ENCODE measurements at regions not wholly inside any gene's neighbourhood (a gene's known extent, or its start where the extent isn't known, plus 50 kb on each side); places are given as distances from the start of the nearest gene placed in this dataset.

DNA sequence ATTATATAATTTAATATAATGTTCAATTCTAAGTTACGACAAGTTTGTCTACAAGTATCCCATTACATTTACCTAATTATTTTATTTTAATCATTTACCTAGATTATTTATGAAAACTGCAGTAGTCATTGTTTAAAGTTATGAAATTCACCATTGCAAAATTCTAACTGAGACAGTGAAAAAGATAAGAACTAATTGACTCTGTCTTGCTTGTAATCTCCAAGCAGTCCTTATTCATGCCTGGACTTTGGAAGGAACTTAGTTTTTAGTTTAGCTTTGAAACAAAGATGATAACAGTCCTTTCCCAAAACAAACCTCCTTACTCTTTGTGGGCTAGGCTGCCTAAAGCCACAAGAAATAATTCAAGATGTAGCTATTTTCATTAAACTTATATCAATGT, 165.0 kb downstream of the SUCNR1 start:
- TF ChIP-seq, protein P1, sequence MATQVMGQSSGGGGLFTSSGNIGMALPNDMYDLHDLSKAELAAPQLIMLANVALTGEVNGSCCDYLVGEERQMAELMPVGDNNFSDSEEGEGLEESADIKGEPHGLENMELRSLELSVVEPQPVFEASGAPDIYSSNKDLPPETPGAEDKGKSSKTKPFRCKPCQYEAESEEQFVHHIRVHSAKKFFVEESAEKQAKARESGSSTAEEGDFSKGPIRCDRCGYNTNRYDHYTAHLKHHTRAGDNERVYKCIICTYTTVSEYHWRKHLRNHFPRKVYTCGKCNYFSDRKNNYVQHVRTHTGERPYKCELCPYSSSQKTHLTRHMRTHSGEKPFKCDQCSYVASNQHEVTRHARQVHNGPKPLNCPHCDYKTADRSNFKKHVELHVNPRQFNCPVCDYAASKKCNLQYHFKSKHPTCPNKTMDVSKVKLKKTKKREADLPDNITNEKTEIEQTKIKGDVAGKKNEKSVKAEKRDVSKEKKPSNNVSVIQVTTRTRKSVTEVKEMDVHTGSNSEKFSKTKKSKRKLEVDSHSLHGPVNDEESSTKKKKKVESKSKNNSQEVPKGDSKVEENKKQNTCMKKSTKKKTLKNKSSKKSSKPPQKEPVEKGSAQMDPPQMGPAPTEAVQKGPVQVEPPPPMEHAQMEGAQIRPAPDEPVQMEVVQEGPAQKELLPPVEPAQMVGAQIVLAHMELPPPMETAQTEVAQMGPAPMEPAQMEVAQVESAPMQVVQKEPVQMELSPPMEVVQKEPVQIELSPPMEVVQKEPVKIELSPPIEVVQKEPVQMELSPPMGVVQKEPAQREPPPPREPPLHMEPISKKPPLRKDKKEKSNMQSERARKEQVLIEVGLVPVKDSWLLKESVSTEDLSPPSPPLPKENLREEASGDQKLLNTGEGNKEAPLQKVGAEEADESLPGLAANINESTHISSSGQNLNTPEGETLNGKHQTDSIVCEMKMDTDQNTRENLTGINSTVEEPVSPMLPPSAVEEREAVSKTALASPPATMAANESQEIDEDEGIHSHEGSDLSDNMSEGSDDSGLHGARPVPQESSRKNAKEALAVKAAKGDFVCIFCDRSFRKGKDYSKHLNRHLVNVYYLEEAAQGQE (IDR thresholded peaks at IDR 0.05; ENCODE audit: insufficient read depth in 1 of 2, low read depth in 2 of 2, low read length in 1 of 2), result no peak
- TF ChIP-seq POLR2AphosphoS5 (IDR thresholded peaks at IDR 0.05; ENCODE audit: low read depth, low read length) (no peak), TCF7L2 (IDR thresholded peaks at IDR 0.05; ENCODE audit: low read depth, low read length) (no peak), SIN3A (IDR thresholded peaks at IDR 0.05; ENCODE audit: borderline replicate concordance, insufficient read depth, low read depth, low read length) (no peak)
- TF ChIP-seq, protein P2, sequence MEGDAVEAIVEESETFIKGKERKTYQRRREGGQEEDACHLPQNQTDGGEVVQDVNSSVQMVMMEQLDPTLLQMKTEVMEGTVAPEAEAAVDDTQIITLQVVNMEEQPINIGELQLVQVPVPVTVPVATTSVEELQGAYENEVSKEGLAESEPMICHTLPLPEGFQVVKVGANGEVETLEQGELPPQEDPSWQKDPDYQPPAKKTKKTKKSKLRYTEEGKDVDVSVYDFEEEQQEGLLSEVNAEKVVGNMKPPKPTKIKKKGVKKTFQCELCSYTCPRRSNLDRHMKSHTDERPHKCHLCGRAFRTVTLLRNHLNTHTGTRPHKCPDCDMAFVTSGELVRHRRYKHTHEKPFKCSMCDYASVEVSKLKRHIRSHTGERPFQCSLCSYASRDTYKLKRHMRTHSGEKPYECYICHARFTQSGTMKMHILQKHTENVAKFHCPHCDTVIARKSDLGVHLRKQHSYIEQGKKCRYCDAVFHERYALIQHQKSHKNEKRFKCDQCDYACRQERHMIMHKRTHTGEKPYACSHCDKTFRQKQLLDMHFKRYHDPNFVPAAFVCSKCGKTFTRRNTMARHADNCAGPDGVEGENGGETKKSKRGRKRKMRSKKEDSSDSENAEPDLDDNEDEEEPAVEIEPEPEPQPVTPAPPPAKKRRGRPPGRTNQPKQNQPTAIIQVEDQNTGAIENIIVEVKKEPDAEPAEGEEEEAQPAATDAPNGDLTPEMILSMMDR (IDR thresholded peaks at IDR 0.05), result no peak

DNA sequence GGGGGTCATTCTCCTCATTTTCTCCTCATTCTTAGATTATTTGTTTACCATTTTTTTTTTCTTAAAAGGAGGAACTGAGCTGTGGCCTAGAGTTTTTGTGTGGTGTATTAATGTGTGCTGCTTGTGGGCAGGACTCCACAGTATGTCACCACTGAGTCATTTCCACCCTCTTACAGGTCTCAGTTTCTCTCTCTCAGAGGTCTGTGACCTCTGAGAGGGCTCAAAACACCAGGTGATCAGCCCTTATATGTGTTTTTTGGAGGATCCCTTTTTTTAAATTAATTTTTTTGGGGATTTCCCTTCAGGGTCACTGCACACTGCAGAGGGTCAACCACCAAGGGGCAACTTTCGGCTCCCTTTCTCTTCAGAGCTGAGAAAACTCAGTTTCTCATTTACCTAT, 166.4 kb downstream of the SUCNR1 start:
- intact Hi-C loops (cut with micrococcal nuclease; ENCODE audit: unreplicated experiment), result no loop called here
- POLR2A ChIA-PET, result interaction anchor here (0.7 kb wide), 1 partner anchor 353 kb away, joined by 7 read pairs; no protein-coding TSS in a partner anchor
- H3K36me3 ChIP-seq (ENCODE audit: control insufficient read depth, insufficient read depth, low read length), result no peaks in the 10 kb centered on the region

More for the DNA sequence above, 165.0 kb downstream of the SUCNR1 start:
- H3K4me3 ChIP-seq (ENCODE audit: low read depth in 2 of 2, low read length in 2 of 2), result no peak overlapping the region
- ChIA-PET POLR2A (no interaction called here), CTCF (no interaction called here)
- in situ Hi-C loops (cut with HindIII; ENCODE audit: low pct_unique_long_range_greater_than_20kb, low sequenced_read_pairs), result no loop called here
- DNase-seq (ENCODE audit: low read depth, low spot score), result no peak
- no peaks in the 10 kb centered on the region for H3K27me3 ChIP-seq (ENCODE audit: control insufficient read depth, insufficient read depth, low read length)
- ATAC-seq, result no peak
- no peaks in the 10 kb centered on the region for H3K36me3 ChIP-seq (ENCODE audit: control insufficient read depth, insufficient read depth, low read length)
- intact Hi-C loops (cut with micrococcal nuclease; ENCODE audit: unreplicated experiment), result no loop called here
- H3K27ac ChIP-seq (ENCODE audit: low read length), result no peak overlapping the region
- H3K4me1 ChIP-seq (ENCODE audit: control insufficient read depth, insufficient read depth, low read length), result no peaks in the 10 kb centered on the region
- H3K9me3 ChIP-seq (ENCODE audit: control insufficient read depth, insufficient read depth, low read depth, low read length), result peaks cover 21% of the 10 kb centered on the region
- BruUV-seq (replicated peaks), result no TSS peak

More for the DNA sequence above, 166.4 kb downstream of the SUCNR1 start:
- no peak for TF ChIP-seq TCF7L2 (IDR thresholded peaks at IDR 0.05; ENCODE audit: low read depth, low read length)
- TF ChIP-seq, protein P1 (IDR thresholded peaks at IDR 0.05; ENCODE audit: insufficient read depth in 1 of 2, low read depth in 2 of 2, low read length in 1 of 2), result no peak
- TF ChIP-seq SIN3A (IDR thresholded peaks at IDR 0.05; ENCODE audit: borderline replicate concordance, insufficient read depth, low read depth, low read length), result no peak
- no peak for TF ChIP-seq POLR2AphosphoS5 (IDR thresholded peaks at IDR 0.05; ENCODE audit: low read depth, low read length)
- TF ChIP-seq, protein P2 (IDR thresholded peaks at IDR 0.05), result no peak
- ATAC-seq (no peak), DNase-seq (ENCODE audit: low read depth, low spot score) (no peak)
- Histone ChIP-seq H3K27me3 (ENCODE audit: control insufficient read depth, insufficient read depth, low read length) (no peaks in the 10 kb centered on the region), H3K9me3 (ENCODE audit: control insufficient read depth, insufficient read depth, low read depth, low read length) (peaks cover 21% of the 10 kb centered on the region), H3K4me3 (ENCODE audit: low read depth in 2 of 2, low read length in 2 of 2) (no peak overlapping the region), H3K27ac (ENCODE audit: low read length) (no peak overlapping the region), H3K4me1 (ENCODE audit: control insufficient read depth, insufficient read depth, low read length) (no peaks in the 10 kb centered on the region)
- BruUV-seq (replicated peaks), result no TSS peak
- CTCF ChIA-PET, result no interaction called here
- in situ Hi-C loops (cut with HindIII; ENCODE audit: low pct_unique_long_range_greater_than_20kb, low sequenced_read_pairs), result no loop called here
